22Rv1 (cell line): ENCODE measurements at regions not wholly inside any gene's neighbourhood (a gene's known extent, or its start where the extent isn't known, plus 50 kb on each side); places are given as distances from the start of the nearest gene placed in this dataset.

Experiments
- H3K27ac ChIP-seq: fragments of 450-650 bp; 2 replicates; pipeline ENCODE4 v1.5.1; 2017
- CTCF ChIP-seq: fragments of 450-650 bp; IDR thresholded peaks from 2 replicates; pipeline ENCODE4 v1.5.1; 2017; ENCODE audit warnings: mild to moderate bottlenecking
- ZFX ChIP-seq: fragments of 450-650 bp; IDR thresholded peaks from 2 replicates; pipeline ENCODE4 v1.6.1; 2017; ENCODE audit warnings: antibody characterized with exemption, borderline replicate concordance

- H3K27ac ChIP-seq: no peak overlapping the region
- no peak for TF ChIP-seq CTCF
- TF ChIP-seq ZFX: no peak
Observed at GRCh38 chr2:3094999-3095958, 282.3 kb downstream of the EIPR1 start.

- TF ChIP-seq ZFX: no peak
- no peak for TF ChIP-seq CTCF
- no peak overlapping the region for H3K27ac ChIP-seq
Observed at GRCh38 chr2:3094318-3094717, 283.3 kb downstream of the EIPR1 start.

GRCh38 chr2:3091696-3092095 lies 285.9 kb downstream of the EIPR1 start:
- H3K27ac ChIP-seq: no peak overlapping the region
- TF ChIP-seq ZFX (no peak), CTCF (no peak)

- H3K27ac ChIP-seq: no peak overlapping the region
- no peak for TF ChIP-seq CTCF
- TF ChIP-seq ZFX: no peak
Observed at GRCh38 chr2:3082705-3083104, 294.9 kb downstream of the EIPR1 start.

GRCh38 chr2:3079959-3080948 lies 297.4 kb downstream of the EIPR1 start:
- H3K27ac ChIP-seq: no peak overlapping the region
- TF ChIP-seq CTCF: no peak
- TF ChIP-seq ZFX: no peak

- TF ChIP-seq ZFX (no peak), CTCF (no peak)
Observed at GRCh38 chr2:3079466-3079865, 298.2 kb downstream of the EIPR1 start.

More at GRCh38 chr2:3079466-3079865, 298.2 kb downstream of the EIPR1 start:
- H3K27ac ChIP-seq: no peak overlapping the region
